ENCODE measurements at regions not wholly inside any gene's neighbourhood (a gene's known extent, or its start where the extent isn't known, plus 50 kb on each side); places are given as distances from the start of the nearest gene placed in this dataset.

DNA sequence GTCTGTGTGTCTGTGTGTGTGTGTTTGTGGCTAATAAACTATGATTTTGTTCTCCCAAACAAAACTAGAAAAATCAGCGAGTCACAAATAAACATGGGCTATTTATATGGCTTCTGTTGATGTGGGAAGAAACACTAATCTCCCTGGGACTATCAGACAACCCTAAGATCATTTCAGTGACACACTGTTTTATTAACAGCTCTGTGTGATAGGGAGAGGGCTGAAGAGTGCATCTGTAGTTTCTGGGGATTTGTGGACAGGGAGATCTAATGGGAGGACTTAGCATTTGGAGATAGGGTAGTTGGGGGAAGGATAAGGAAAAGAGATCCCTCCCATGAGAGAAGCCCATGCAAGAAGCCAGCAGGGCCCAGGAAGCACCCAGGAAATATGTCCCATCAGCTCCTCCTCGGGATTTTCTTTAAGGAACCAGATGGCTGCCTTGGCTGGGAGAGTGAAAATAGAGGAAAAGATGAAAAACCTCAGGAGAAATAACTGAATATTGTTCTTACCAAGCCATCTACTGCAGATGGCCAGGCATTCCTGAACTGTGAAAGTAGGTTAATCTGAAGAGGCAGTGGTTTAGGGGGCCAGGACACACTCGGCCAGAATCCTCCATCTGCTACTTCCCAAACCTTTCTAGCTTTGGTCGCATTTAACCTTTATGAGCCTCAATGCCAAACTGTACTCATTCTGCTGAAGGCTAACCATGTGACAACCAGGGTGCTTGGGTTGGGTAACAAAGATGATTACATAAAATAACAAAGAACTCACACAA is 253.4 kb downstream of the BTG1 start:
- H3K27me3 ChIP-seq (ENCODE audit: control insufficient read depth, insufficient read depth, low read length): no peaks in the 10 kb centered on the region
- no peaks in the 10 kb centered on the region for H3K4me1 ChIP-seq (ENCODE audit: control insufficient read depth, insufficient read depth, low read length)
- H3K4me3 ChIP-seq (ENCODE audit: low read length): no peak overlapping the region
- WGBS (ENCODE audit: insufficient coverage, insufficient read length): no CpG with 5 or more reads among the region's 4 CpGs
- no peak for DNase-seq (ENCODE audit: low read depth, low spot score)
- H3K9me3 ChIP-seq (ENCODE audit: control insufficient read depth, insufficient read depth, low read length): no peaks in the 10 kb centered on the region
- no peak overlapping the region for H3K27ac ChIP-seq (ENCODE audit: low read length)
- H3K36me3 ChIP-seq (ENCODE audit: control insufficient read depth, insufficient read depth, low read length): no peaks in the 10 kb centered on the region

- no peak for DNase-seq (ENCODE audit: low read depth, low spot score)
- no CpG with 5 or more reads among the region's 1 CpG for WGBS (ENCODE audit: insufficient coverage, insufficient read length)
- H3K27me3 ChIP-seq (ENCODE audit: control insufficient read depth, insufficient read depth, low read length): no peaks in the 10 kb centered on the region
- no peaks in the 10 kb centered on the region for H3K9me3 ChIP-seq (ENCODE audit: control insufficient read depth, insufficient read depth, low read length)
- H3K4me1 ChIP-seq (ENCODE audit: control insufficient read depth, insufficient read depth, low read length): no peaks in the 10 kb centered on the region
- no peak overlapping the region for H3K4me3 ChIP-seq (ENCODE audit: low read length)
- no peaks in the 10 kb centered on the region for H3K36me3 ChIP-seq (ENCODE audit: control insufficient read depth, insufficient read depth, low read length)
- H3K27ac ChIP-seq (ENCODE audit: low read length): no peak overlapping the region
Measured at GRCh38 chr12:91890742-91891141, 254.9 kb downstream of the BTG1 start.

DNA sequence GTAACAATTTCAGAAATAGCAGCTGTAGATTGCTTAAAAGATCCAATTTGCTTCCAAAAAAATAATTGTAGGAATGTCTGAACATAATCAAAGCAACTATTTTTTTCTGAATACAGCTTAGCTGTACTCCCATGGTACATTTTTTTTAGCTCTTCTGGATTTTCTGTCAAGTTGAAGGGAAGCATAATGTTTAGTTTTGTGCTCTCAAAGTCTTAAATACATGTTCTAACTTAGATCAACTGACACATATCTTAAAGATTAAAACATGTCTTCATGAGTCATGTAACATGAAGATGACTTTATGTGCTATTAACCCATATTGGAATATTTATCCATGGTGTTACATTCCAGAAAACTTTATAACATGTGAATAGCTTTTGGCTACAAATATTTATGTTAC is 255.7 kb downstream of the BTG1 start:
- no peaks in the 10 kb centered on the region for H3K36me3 ChIP-seq (ENCODE audit: control insufficient read depth, insufficient read depth, low read length)
- H3K4me3 ChIP-seq (ENCODE audit: low read length): no peak overlapping the region
- no peak overlapping the region for H3K27ac ChIP-seq (ENCODE audit: low read length)
- no peaks in the 10 kb centered on the region for H3K27me3 ChIP-seq (ENCODE audit: control insufficient read depth, insufficient read depth, low read length)
- H3K9me3 ChIP-seq (ENCODE audit: control insufficient read depth, insufficient read depth, low read length): no peaks in the 10 kb centered on the region
- DNase-seq (ENCODE audit: low read depth, low spot score): no peak
- H3K4me1 ChIP-seq (ENCODE audit: control insufficient read depth, insufficient read depth, low read length): no peaks in the 10 kb centered on the region

DNA sequence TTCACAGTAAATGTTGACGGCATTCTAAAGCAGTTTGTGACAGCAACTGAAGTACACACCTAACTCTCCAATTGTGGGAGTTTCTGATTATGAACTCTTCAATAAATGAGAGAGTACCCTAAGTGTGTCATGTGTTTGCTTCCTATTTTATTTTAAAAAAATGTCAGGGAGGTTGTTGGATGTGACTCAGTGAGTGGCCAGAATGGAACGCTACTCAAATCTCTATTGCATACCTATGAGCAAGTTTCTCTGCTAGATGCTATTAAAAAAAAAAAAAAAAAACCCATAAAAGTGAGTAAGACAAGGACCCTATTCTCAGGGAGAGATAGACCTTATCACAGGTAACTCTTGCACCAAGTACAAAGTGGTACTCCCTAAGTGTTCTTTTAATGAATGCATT is 256.6 kb downstream of the BTG1 start:
- no peaks in the 10 kb centered on the region for H3K4me1 ChIP-seq (ENCODE audit: control insufficient read depth, insufficient read depth, low read length)
- H3K36me3 ChIP-seq (ENCODE audit: control insufficient read depth, insufficient read depth, low read length): no peaks in the 10 kb centered on the region
- no peak overlapping the region for H3K27ac ChIP-seq (ENCODE audit: low read length)
- H3K9me3 ChIP-seq (ENCODE audit: control insufficient read depth, insufficient read depth, low read length): no peaks in the 10 kb centered on the region
- WGBS (ENCODE audit: insufficient coverage, insufficient read length): no CpG with 5 or more reads among the region's 2 CpGs
- no peaks in the 10 kb centered on the region for H3K27me3 ChIP-seq (ENCODE audit: control insufficient read depth, insufficient read depth, low read length)
- H3K4me3 ChIP-seq (ENCODE audit: low read length): no peak overlapping the region
- DNase-seq (ENCODE audit: low read depth, low spot score): no peak

DNA sequence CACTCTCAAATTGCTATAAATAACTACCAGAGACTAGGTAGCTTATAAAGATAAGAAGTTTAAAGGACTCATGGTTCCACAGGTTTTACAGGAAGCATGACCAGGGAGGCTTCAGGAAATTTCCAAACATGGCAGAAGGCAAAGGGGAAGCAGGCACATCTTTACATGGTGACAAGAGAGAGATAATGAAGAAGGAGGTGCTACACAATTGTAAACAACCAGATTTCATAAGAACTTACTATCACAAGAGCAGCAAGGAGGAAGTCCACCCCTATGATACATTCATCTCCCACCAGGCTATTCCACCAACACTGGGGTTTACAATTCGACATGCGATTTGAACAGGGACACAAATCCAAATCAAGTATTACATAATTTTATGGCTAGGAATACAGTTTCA is 257.7 kb downstream of the BTG1 start:
- DNase-seq (ENCODE audit: low read depth, low spot score): no peak
- Histone ChIP-seq H3K27ac (ENCODE audit: low read length) (no peak overlapping the region), H3K9me3 (ENCODE audit: control insufficient read depth, insufficient read depth, low read length) (no peaks in the 10 kb centered on the region), H3K4me1 (ENCODE audit: control insufficient read depth, insufficient read depth, low read length) (no peaks in the 10 kb centered on the region), H3K27me3 (ENCODE audit: control insufficient read depth, insufficient read depth, low read length) (no peaks in the 10 kb centered on the region), H3K4me3 (ENCODE audit: low read length) (no peak overlapping the region), H3K36me3 (ENCODE audit: control insufficient read depth, insufficient read depth, low read length) (no peaks in the 10 kb centered on the region)
- no CpG with 5 or more reads among the region's 2 CpGs for WGBS (ENCODE audit: insufficient coverage, insufficient read length)

GRCh38 chr12:91885851-91886731 is 259.6 kb downstream of the BTG1 start:
- Histone ChIP-seq H3K9me3 (ENCODE audit: control insufficient read depth, insufficient read depth, low read length) (no peaks in the 10 kb centered on the region), H3K36me3 (ENCODE audit: control insufficient read depth, insufficient read depth, low read length) (no peaks in the 10 kb centered on the region), H3K27me3 (ENCODE audit: control insufficient read depth, insufficient read depth, low read length) (no peaks in the 10 kb centered on the region), H3K27ac (ENCODE audit: low read length) (no peak overlapping the region), H3K4me3 (ENCODE audit: low read length) (no peak overlapping the region), H3K4me1 (ENCODE audit: control insufficient read depth, insufficient read depth, low read length) (no peaks in the 10 kb centered on the region)
- no peak for DNase-seq (ENCODE audit: low read depth, low spot score)
- no CpG with 5 or more reads among the region's 5 CpGs for WGBS (ENCODE audit: insufficient coverage, insufficient read length)

- H3K36me3 ChIP-seq (ENCODE audit: control insufficient read depth, insufficient read depth, low read length): no peaks in the 10 kb centered on the region
- H3K4me3 ChIP-seq (ENCODE audit: low read length): no peak overlapping the region
- DNase-seq (ENCODE audit: low read depth, low spot score): no peak
- WGBS (ENCODE audit: insufficient coverage, insufficient read length): no CpG with 5 or more reads among the region's 3 CpGs
- H3K27me3 ChIP-seq (ENCODE audit: control insufficient read depth, insufficient read depth, low read length): no peaks in the 10 kb centered on the region
- H3K4me1 ChIP-seq (ENCODE audit: control insufficient read depth, insufficient read depth, low read length): no peaks in the 10 kb centered on the region
- H3K9me3 ChIP-seq (ENCODE audit: control insufficient read depth, insufficient read depth, low read length): no peaks in the 10 kb centered on the region
- H3K27ac ChIP-seq (ENCODE audit: low read length): no peak overlapping the region
Measured at GRCh38 chr12:91884230-91884629, 261.4 kb downstream of the BTG1 start.

DNA sequence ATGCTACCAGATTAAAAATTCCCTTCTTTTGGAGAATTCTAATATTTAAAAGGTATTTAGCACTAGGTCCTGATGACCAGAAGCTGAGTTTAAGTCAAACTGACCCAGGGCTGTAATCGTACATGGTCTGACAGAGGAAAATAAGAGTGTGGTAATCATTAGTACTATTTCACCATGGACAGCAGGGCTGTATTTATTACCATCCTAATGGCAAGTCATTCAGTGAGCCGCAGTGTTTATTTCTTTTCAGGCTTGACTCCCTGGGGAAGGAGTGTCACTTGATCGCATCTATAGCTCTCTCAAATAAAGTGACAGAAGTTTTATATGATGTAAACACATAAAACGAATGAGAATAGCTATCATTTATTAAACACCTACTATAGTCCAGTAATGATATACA is 261.8 kb downstream of the BTG1 start:
- Histone ChIP-seq H3K4me3 (ENCODE audit: low read length) (no peak overlapping the region), H3K4me1 (ENCODE audit: control insufficient read depth, insufficient read depth, low read length) (no peaks in the 10 kb centered on the region), H3K27ac (ENCODE audit: low read length) (no peak overlapping the region), H3K36me3 (ENCODE audit: control insufficient read depth, insufficient read depth, low read length) (no peaks in the 10 kb centered on the region), H3K9me3 (ENCODE audit: control insufficient read depth, insufficient read depth, low read length) (no peaks in the 10 kb centered on the region), H3K27me3 (ENCODE audit: control insufficient read depth, insufficient read depth, low read length) (no peaks in the 10 kb centered on the region)
- no peak for DNase-seq (ENCODE audit: low read depth, low spot score)
- WGBS (ENCODE audit: insufficient coverage, insufficient read length): no CpG with 5 or more reads among the region's 4 CpGs

- Histone ChIP-seq H3K4me1 (ENCODE audit: control insufficient read depth, insufficient read depth, low read length) (no peaks in the 10 kb centered on the region), H3K27me3 (ENCODE audit: control insufficient read depth, insufficient read depth, low read length) (no peaks in the 10 kb centered on the region), H3K27ac (ENCODE audit: low read length) (no peak overlapping the region), H3K9me3 (ENCODE audit: control insufficient read depth, insufficient read depth, low read length) (no peaks in the 10 kb centered on the region), H3K36me3 (ENCODE audit: control insufficient read depth, insufficient read depth, low read length) (no peaks in the 10 kb centered on the region), H3K4me3 (ENCODE audit: low read length) (no peak overlapping the region)
- DNase-seq (ENCODE audit: low read depth, low spot score): no peak
- no CpG with 5 or more reads among the region's 4 CpGs for whole genome bisulfite sequencing (ENCODE audit: insufficient coverage, insufficient read length)
Measured at GRCh38 chr12:91882910-91883309, 262.7 kb downstream of the BTG1 start.

DNA sequence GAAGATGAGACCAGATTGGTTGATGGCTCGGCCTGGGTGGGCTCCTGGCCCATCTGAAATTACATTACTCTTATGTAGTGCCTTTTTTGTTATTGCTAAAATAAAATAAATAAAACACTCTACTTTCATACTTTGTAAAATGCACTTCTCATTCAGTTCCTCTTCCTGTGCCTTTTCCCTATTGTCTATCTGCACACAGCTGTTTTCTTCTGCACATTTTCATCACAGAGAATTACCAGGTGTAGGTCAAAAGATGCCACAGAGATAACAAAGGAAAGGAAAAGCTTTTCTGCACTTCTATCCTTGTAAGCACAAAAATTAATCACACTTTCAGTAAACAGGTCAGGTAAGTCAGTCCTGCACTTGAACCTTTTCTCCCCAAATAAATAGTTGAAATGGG is 265.1 kb downstream of the BTG1 start:
- no peaks in the 10 kb centered on the region for H3K9me3 ChIP-seq (ENCODE audit: control insufficient read depth, insufficient read depth, low read length)
- H3K27me3 ChIP-seq (ENCODE audit: control insufficient read depth, insufficient read depth, low read length): no peaks in the 10 kb centered on the region
- no peak overlapping the region for H3K4me3 ChIP-seq (ENCODE audit: low read length)
- H3K36me3 ChIP-seq (ENCODE audit: control insufficient read depth, insufficient read depth, low read length): no peaks in the 10 kb centered on the region
- WGBS (ENCODE audit: insufficient coverage, insufficient read length): no CpG with 5 or more reads among the region's 1 CpG
- H3K4me1 ChIP-seq (ENCODE audit: control insufficient read depth, insufficient read depth, low read length): no peaks in the 10 kb centered on the region
- no peak overlapping the region for H3K27ac ChIP-seq (ENCODE audit: low read length)
- DNase-seq (ENCODE audit: low read depth, low spot score): no peak
